ENCODE measurements at regions not wholly inside any gene's neighbourhood (a gene's known extent, or its start where the extent isn't known, plus 50 kb on each side); places are given as distances from the start of the nearest gene placed in this dataset.

- TF ChIP-seq CTCF (IDR thresholded peaks at IDR 0.05) = no peak
- TF ChIP-seq POLR2A (IDR thresholded peaks at IDR 0.05) = no peak
These were observed 294.5 kb upstream of the CDH12 start for GRCh38 chr5:23147625-23148024.

Data from ovary (tissue), 3 donors.